DND-41 (cell line): ENCODE measurements at regions not wholly inside any gene's neighbourhood (a gene's known extent, or its start where the extent isn't known, plus 50 kb on each side); places are given as distances from the start of the nearest gene placed in this dataset.

Source experiments
- CTCF ChIP-seq: IDR thresholded peaks from 2 replicates; pipeline ENCODE4 v1.5.1; 2012; ENCODE audit warnings: borderline replicate concordance, low read length, moderate library complexity, mild to moderate bottlenecking; ENCODE audit not compliant: poor library complexity, severe bottlenecking; ENCODE audit errors: extremely low read depth
- EZH2 ChIP-seq: IDR thresholded peaks from 3 replicates; pipeline ENCODE4 v1.6.1; 2012; ENCODE audit warnings: borderline replicate concordance, low read depth, mild to moderate bottlenecking, moderate library complexity, low read length, inconsistent platforms; ENCODE audit not compliant: severe bottlenecking

DNA sequence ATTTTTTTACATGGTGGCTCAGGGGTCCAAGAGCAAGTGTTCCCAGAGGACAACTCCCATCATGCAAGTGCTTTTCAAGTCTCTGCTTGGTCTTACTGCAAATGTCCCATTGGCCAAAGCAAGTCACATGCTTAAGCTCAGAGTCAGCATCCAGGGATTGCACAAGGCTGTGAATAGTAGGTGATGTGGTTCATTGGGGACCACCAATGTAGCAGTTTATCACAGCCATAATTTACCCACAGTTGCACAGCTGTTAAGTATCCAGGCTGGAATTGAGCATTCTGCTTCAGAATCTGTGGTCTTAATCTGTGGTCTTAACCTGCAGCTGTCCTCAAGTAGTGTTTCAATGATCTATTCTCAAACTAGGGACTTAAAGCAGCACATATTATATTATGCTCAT, 71.4 kb upstream of the PLCL2 start:
- TF ChIP-seq CTCF: no peak
- TF ChIP-seq EZH2: no peak
